ENCODE measurements at regions not wholly inside any gene's neighbourhood (a gene's known extent, or its start where the extent isn't known, plus 50 kb on each side); places are given as distances from the start of the nearest gene placed in this dataset.

DNA sequence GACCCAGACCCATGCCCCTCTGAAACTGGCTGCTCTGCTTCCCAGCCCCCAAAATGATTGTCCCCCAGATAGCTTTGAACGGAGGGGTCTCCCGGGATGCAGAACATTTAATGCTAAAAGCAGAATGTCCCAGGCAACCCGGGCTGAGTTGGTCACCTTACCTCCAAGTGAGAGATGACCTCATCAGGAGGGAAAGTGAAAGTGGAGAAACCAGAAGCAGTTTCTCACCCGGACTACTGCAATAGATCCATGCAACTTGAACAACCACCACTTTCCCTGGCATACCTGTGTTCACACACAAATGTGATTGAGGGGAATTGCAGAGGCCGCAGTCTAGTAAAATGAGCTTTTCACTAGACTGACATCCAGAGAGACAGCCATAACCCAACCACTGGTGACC, 75.3 kb upstream of the NPAS2 start:
- H3K4me3 Mint-ChIP-seq = no peak overlapping the region
- TF ChIP-seq, protein P1, sequence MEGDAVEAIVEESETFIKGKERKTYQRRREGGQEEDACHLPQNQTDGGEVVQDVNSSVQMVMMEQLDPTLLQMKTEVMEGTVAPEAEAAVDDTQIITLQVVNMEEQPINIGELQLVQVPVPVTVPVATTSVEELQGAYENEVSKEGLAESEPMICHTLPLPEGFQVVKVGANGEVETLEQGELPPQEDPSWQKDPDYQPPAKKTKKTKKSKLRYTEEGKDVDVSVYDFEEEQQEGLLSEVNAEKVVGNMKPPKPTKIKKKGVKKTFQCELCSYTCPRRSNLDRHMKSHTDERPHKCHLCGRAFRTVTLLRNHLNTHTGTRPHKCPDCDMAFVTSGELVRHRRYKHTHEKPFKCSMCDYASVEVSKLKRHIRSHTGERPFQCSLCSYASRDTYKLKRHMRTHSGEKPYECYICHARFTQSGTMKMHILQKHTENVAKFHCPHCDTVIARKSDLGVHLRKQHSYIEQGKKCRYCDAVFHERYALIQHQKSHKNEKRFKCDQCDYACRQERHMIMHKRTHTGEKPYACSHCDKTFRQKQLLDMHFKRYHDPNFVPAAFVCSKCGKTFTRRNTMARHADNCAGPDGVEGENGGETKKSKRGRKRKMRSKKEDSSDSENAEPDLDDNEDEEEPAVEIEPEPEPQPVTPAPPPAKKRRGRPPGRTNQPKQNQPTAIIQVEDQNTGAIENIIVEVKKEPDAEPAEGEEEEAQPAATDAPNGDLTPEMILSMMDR (IDR thresholded peaks at IDR 0.05) = no peak
- no peaks in the 10 kb centered on the region for H3K4me1 Mint-ChIP-seq
- no peaks in the 10 kb centered on the region for H3K9me3 Mint-ChIP-seq
- intact Hi-C loops (cut with micrococcal nuclease) = no loop called here
- DNase-seq = no peak
- peaks cover 28% of the 10 kb centered on the region for H3K27me3 Mint-ChIP-seq
- no peak overlapping the region for H3K27ac Mint-ChIP-seq
- no peaks in the 10 kb centered on the region for H3K36me3 Mint-ChIP-seq (ENCODE audit: low read depth)
- ChIA-PET POLR2A (no interaction called here), CTCF (no interaction called here)
- ATAC-seq (ENCODE audit: low read depth) = no peak

DNA sequence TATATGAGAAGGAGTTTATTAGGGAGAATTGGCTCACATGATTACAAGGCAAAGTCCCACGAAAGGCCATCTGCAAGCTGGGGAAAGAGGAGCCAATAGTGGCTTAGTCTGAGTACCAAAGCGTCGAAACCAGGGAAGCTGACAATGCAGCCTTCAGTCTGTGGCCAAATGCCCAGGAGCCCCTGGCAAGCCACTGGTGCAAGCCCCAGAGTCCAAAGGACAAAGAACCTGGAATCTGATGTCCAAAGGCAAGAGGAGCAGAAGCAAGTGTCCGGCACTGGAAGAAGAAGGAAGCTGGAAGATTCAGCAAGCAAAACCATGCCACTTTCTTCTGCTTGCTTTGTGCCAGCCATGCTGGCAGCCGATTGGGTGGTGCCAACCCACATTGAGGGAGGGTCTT, 74.3 kb upstream of the NPAS2 start:
- Mint-ChIP-seq H3K9me3 (peaks cover 5% of the 10 kb centered on the region), H3K36me3 (ENCODE audit: low read depth) (no peaks in the 10 kb centered on the region), H3K27ac (no peak overlapping the region), H3K4me3 (no peak overlapping the region), H3K4me1 (no peaks in the 10 kb centered on the region), H3K27me3 (peaks cover 27% of the 10 kb centered on the region)
- POLR2A ChIA-PET = no interaction called here
- TF ChIP-seq, protein P1 (IDR thresholded peaks at IDR 0.05) = no peak
- CTCF ChIA-PET = no interaction called here
- no peak for ATAC-seq (ENCODE audit: low read depth)
- intact Hi-C loops (cut with micrococcal nuclease) = no loop called here
- DNase-seq = no peak

DNA sequence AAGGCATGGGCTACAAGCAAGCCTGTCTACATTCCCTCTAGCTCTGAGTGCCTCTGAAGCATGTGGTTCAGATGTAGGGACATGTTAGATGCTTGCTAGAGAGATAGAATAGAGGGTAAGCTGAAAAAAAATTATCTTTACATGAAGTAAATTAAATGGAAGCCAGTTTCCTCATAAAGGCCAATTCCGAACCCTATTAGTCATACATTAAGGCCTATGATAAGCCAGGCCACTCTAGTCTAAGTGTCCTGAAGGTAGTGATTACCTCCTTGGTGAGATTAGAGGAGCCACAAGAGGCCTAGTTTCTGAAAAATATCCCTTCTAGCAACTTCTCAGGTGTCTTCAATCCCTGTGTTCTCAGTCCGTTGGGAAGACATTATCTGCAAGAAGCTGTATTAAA, 72.4 kb upstream of the NPAS2 start:
- ChIA-PET POLR2A (no interaction called here), CTCF (no interaction called here)
- TF ChIP-seq, protein P1 (IDR thresholded peaks at IDR 0.05) = no peak
- H3K36me3 Mint-ChIP-seq (ENCODE audit: low read depth) = no peaks in the 10 kb centered on the region
- ATAC-seq (ENCODE audit: low read depth) = no peak
- H3K27ac Mint-ChIP-seq = no peak overlapping the region
- H3K4me3 Mint-ChIP-seq = no peak overlapping the region
- no peaks in the 10 kb centered on the region for H3K4me1 Mint-ChIP-seq
- H3K9me3 Mint-ChIP-seq = peaks cover 6% of the 10 kb centered on the region
- intact Hi-C loops (cut with micrococcal nuclease) = no loop called here
- peaks cover 32% of the 10 kb centered on the region for H3K27me3 Mint-ChIP-seq
- no peak for DNase-seq

DNA sequence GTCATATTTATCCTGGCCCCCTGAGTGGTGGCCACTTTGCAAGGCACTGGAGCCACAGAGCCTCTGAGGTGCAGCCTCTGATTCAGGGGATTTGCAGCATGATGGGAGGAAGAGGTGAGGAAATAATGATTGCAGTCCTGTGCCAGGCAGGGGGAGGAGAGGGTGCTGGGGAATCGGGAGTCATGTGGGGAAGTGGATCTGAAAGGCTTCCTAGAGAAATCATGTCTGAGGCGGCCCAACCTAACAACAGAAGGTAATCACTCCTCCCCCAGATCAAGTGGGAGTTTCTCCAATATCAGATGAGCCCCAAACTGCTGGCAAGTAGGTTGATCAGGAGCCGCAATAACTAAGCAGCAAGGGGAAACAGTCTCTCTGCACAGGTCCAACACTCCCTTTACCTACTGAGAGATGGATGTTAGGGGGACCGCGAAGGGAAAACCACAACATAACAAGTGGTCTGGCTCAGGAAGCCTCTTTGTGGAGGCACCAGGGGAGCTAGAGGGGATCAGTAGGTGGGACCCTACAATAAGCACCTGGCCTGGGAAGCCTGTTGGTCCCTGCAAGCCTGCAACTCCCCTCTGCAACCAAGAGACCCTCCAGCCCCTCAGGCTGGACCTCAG, 71.8 kb upstream of the NPAS2 start:
- intact Hi-C loops (cut with micrococcal nuclease) = no loop called here
- Mint-ChIP-seq H3K9me3 (peaks cover 6% of the 10 kb centered on the region), H3K36me3 (ENCODE audit: low read depth) (no peaks in the 10 kb centered on the region), H3K27me3 (peaks cover 34% of the 10 kb centered on the region), H3K4me1 (no peaks in the 10 kb centered on the region), H3K4me3 (no peak overlapping the region), H3K27ac (no peak overlapping the region)
- no peak for ATAC-seq (ENCODE audit: low read depth)
- DNase-seq = no peak
- TF ChIP-seq, protein P1 (IDR thresholded peaks at IDR 0.05) = no peak
- ChIA-PET POLR2A (no interaction called here), CTCF (no interaction called here)

DNA sequence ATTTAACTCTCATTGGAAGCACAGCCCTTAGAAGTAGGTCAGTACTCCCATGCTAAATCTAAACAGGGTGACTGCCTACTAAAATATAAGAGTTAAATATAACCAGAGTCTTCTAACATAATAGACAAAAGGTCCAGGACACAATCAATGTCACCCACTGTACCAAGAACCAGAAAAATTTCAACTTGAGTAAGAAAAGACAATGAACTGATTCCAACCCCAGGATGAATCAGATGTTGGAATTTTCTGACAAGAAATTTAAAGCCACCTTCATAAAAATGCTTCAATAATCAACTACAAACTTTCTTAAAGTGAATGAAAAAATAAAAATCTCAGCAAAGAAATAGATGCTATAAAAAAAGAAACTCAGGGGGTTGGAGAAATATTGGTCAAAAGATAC, 71.3 kb upstream of the NPAS2 start:
- Mint-ChIP-seq H3K4me1 (no peaks in the 10 kb centered on the region), H3K4me3 (no peak overlapping the region), H3K36me3 (ENCODE audit: low read depth) (no peaks in the 10 kb centered on the region), H3K27me3 (peaks cover 39% of the 10 kb centered on the region), H3K9me3 (peaks cover 6% of the 10 kb centered on the region), H3K27ac (no peak overlapping the region)
- ChIA-PET CTCF (no interaction called here), POLR2A (no interaction called here)
- TF ChIP-seq, protein P1 (IDR thresholded peaks at IDR 0.05) = no peak
- DNase-seq = no peak
- intact Hi-C loops (cut with micrococcal nuclease) = no loop called here
- no peak for ATAC-seq (ENCODE audit: low read depth)

All from activated B cell treated with CpG ODN at 0.5 μM for 24 hours (primary cell).